ENCODE measurements at regions not wholly inside any gene's neighbourhood (a gene's known extent, or its start where the extent isn't known, plus 50 kb on each side); places are given as distances from the start of the nearest gene placed in this dataset.
"Not testable (repeated sequence)": the region's sequence is repeated elsewhere in the genome, so short reads cannot be mapped to it uniquely, and the experiment has no call there.

DNA sequence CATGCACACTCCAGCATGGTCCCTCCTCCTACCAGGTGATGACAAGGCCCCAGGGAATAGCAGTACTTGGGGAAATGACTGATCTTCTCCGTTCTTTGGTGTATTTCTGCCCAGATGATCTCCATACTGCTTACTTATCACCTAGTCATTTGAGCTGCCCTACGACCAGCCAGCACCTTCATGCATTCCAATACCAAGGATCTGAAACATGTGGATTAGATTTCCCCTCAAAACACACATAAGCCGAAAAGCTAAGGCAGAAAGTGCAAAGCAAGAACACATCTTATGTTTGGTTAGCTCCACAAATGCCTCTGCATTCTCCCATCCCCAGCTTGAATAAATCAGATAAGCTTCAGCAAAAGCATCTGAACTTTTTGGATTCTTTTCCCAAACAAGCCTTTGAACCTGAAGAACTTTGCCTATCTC is 64.8 kb upstream of the BCL6 start:
- no peak overlapping the region for H3K4me3 ChIP-seq (ENCODE audit: low read depth, low read length)
- TF ChIP-seq, protein P1, sequence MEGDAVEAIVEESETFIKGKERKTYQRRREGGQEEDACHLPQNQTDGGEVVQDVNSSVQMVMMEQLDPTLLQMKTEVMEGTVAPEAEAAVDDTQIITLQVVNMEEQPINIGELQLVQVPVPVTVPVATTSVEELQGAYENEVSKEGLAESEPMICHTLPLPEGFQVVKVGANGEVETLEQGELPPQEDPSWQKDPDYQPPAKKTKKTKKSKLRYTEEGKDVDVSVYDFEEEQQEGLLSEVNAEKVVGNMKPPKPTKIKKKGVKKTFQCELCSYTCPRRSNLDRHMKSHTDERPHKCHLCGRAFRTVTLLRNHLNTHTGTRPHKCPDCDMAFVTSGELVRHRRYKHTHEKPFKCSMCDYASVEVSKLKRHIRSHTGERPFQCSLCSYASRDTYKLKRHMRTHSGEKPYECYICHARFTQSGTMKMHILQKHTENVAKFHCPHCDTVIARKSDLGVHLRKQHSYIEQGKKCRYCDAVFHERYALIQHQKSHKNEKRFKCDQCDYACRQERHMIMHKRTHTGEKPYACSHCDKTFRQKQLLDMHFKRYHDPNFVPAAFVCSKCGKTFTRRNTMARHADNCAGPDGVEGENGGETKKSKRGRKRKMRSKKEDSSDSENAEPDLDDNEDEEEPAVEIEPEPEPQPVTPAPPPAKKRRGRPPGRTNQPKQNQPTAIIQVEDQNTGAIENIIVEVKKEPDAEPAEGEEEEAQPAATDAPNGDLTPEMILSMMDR (IDR thresholded peaks at IDR 0.05; ENCODE audit: insufficient read depth, low read depth, low read length) = no peak
- DNase-seq (ENCODE audit: low read depth) = no peak

DNA sequence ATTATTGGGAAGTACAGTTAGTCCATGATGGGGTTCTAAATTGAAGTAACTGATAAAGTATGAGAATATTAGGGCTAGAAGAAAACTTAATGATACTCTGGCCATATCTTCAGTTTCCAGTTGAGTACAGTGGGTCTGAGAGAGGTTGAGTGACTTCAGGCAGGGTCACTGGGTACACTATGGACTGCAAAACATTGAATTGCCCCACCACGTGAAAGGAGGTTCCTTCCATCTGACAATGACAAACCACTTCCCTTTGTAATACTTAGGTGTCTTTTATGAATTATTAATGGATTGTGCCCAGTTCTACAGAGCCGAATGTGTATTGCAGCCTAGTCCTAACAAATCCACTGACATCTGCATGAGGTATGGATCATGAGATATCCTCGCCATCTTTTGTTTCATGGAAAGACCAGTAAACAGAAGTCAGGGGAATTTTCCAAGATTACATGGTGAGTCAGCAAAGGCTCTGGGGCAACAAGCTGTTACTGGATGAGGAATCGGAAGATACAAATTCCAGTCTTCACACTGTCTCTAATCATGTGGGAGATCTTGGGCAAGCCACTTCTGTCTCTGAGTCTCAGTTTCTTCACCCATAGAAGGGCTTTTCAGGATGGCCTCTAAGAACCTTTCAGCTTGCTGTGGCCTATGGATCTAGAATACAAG is 66.5 kb upstream of the BCL6 start:
- peak; percentile 94 for DNase-seq (ENCODE audit: low read depth)
- TF ChIP-seq, protein P1 (IDR thresholded peaks at IDR 0.05; ENCODE audit: insufficient read depth, low read depth, low read length) = no peak
- H3K4me3 ChIP-seq (ENCODE audit: low read depth, low read length) = no peak overlapping the region

GRCh38 chr3:187812496-187812895 is 67.2 kb upstream of the BCL6 start:
- TF ChIP-seq, protein P1 (IDR thresholded peaks at IDR 0.05; ENCODE audit: insufficient read depth, low read depth, low read length) = no peak

GRCh38 chr3:187813198-187813597 is 67.9 kb upstream of the BCL6 start:
- TF ChIP-seq, protein P1 (IDR thresholded peaks at IDR 0.05; ENCODE audit: insufficient read depth, low read depth, low read length) = no peak
- no peak overlapping the region for H3K4me3 ChIP-seq (ENCODE audit: low read depth, low read length)
- DNase-seq (ENCODE audit: low read depth) = no peak

More at GRCh38 chr3:187812496-187812895, 67.2 kb upstream of the BCL6 start:
- no peak for DNase-seq (ENCODE audit: low read depth)
- H3K4me3 ChIP-seq (ENCODE audit: low read depth, low read length) = no peak overlapping the region

DNA sequence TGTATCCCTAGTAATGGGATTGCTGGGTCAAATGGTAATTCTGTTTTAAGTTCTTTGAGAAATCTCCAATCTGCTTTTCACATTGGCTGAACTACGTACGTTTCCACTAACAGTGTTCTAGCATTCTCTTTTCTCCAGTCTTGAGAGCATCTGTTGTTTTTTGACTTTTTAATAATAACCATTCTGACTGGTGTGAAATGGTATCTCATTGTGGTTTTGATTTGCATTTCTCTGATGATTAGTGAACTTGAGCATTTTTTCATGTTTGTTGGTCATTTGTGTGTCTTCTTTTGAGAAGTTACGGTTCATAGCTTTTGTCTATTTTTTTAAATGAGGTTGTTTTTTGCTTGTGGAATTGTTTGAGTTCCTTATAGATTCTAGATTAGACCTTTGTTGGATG is 72.5 kb upstream of the BCL6 start:
- not testable (repeated sequence) for DNase-seq (ENCODE audit: low read depth); H3K4me3 ChIP-seq (ENCODE audit: low read depth, low read length)

DNA sequence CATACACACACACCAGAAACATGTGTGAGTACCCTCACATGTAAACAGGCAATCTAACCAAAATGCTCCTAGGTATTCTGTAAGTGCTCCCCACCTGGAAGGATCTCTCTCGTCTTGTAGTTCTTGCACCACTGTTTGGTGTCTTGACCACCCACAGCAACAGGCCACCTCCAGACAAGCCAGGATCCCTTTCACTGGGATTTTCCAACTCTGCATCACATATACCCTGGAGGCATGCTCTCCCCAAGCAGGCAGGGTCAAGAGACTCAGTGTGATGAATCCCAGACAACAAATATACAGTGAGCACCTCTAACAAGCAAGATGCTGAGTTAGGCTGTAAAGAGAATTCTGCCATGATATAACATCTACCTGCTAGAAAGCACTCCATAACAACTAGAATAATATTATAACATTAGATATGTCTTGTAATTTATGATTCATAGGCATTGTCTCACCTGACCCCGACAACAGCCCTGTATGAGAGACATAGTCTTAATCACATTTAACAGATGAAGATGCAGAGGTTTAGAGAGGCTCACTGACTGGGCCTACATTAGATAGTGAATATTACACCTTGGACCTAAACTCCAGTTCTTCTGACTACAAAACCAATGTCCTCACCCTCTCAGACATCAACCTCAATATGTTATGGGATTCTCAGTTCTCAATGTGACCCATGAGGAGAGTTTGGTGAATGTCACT is 76.5 kb upstream of the BCL6 start:
- H3K4me3 ChIP-seq (ENCODE audit: low read depth, low read length) = no peak overlapping the region
- peak; percentile 20 for DNase-seq (ENCODE audit: low read depth)
- TF ChIP-seq, protein P1 (IDR thresholded peaks at IDR 0.05; ENCODE audit: insufficient read depth, low read depth, low read length) = no peak

DNA sequence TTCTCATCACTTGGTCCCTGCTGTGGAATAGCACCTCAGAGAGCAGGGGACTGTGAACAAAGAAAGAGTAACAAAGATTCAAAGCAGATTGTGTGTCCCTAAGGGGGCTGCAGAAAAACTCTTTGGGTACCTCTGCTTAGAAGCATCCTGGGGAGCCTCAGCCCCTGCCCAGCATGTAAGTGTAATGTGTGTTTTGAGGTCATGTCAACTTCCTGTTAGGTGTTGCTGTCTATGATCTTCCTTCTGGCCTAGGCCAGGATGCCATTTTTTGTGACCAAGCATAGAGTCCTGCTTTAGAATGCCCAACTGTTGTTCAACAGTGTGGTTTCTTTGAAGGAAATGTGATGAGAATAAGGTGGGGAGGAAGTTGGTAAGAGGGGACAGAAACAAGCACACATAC is 77.1 kb upstream of the BCL6 start:
- DNase-seq (ENCODE audit: low read depth) = no peak
- TF ChIP-seq, protein P1 (IDR thresholded peaks at IDR 0.05; ENCODE audit: insufficient read depth, low read depth, low read length) = no peak
- H3K4me3 ChIP-seq (ENCODE audit: low read depth, low read length) = no peak overlapping the region

All from fibroblast of villous mesenchyme (primary cell).